ENCODE measurements at regions not wholly inside any gene's neighbourhood (a gene's known extent, or its start where the extent isn't known, plus 50 kb on each side); places are given as distances from the start of the nearest gene placed in this dataset.

DNA sequence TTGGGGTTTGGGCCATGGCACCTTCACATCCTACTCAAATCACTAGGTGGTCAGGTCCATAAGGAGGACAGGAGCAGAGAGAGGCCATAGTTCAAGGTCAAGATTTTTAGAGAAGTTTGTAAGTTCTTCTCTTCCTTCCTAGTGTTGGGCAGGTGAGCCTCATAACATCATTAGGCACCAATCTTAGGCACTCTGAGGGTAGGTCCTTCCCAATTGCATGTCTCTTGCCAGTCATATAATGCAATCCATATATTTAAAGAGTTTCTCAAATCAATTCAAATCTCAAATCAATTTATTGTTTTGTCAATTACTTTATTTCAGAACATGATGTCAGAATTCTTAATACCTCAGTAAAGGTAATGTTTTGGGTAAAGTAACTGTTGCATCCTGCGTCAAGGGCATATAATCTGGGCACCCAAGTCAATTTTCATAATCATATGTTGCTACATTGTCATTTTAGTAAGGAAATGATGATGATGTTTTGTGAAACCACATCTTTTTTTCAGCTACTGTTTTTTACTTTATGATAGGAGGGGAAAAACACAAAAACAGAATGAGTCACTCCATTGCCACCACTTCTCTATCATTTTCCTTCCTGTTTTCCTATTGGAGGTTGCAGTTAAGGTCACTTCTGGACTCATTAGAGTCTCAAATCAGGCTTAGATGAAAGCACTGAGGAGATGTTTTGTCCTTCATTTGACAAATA, 122.7 kb downstream of the UCHL5 start:
- Histone ChIP-seq H3K9me3 (ENCODE audit: control insufficient read depth, insufficient read depth, low read depth, low read length) (no peaks in the 10 kb centered on the region), H3K27ac (ENCODE audit: extremely low read depth, low read depth, low read length) (no peak overlapping the region), H3K36me3 (ENCODE audit: control insufficient read depth in 2 of 2, insufficient read depth in 1 of 2, low read length in 2 of 2) (no peaks in the 10 kb centered on the region), H3K4me1 (ENCODE audit: control insufficient read depth, insufficient read depth, low read length) (peaks cover 8% of the 10 kb centered on the region; the same call in 1 of the 2 replicates), H3K4me3 (ENCODE audit: low read depth, low read length) (no peak overlapping the region)
- TF ChIP-seq ZNF239 (tag by site-specific recombination; IDR thresholded peaks at IDR 0.05) (no peak), ZNF473 (tag by site-specific recombination; IDR thresholded peaks at IDR 0.05) (no peak), ZNF529 (tag by site-specific recombination; IDR thresholded peaks at IDR 0.05; ENCODE audit: insufficient replicate concordance) (no peak), ZNF596 (tag by site-specific recombination; IDR thresholded peaks at IDR 0.05) (no peak), ZNF707 (tag by site-specific recombination; IDR thresholded peaks at IDR 0.05) (no peak), SALL2 (tag by site-specific recombination; IDR thresholded peaks at IDR 0.05; ENCODE audit: borderline replicate concordance) (no peak), ZNF16 (tag by site-specific recombination; IDR thresholded peaks at IDR 0.05; ENCODE audit: low read depth) (no peak), ZEB2 (tag by site-specific recombination; IDR thresholded peaks at IDR 0.05) (no peak), MZF1 (tag by site-specific recombination; IDR thresholded peaks at IDR 0.05; ENCODE audit: borderline replicate concordance) (no peak), ZNF792 (tag by site-specific recombination; IDR thresholded peaks at IDR 0.05) (no peak), ZNF292 (tag by site-specific recombination; IDR thresholded peaks at IDR 0.05; ENCODE audit: borderline replicate concordance, low read depth) (no peak), ZNF248 (tag by site-specific recombination; IDR thresholded peaks at IDR 0.05) (no peak)
- TF ChIP-seq, protein P1, sequence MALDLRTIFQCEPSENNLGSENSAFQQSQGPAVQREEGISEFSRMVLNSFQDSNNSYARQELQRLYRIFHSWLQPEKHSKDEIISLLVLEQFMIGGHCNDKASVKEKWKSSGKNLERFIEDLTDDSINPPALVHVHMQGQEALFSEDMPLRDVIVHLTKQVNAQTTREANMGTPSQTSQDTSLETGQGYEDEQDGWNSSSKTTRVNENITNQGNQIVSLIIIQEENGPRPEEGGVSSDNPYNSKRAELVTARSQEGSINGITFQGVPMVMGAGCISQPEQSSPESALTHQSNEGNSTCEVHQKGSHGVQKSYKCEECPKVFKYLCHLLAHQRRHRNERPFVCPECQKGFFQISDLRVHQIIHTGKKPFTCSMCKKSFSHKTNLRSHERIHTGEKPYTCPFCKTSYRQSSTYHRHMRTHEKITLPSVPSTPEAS (tag by site-specific recombination; IDR thresholded peaks at IDR 0.05): no peak
- CTCF ChIA-PET: no interaction called here
- POLR2A ChIA-PET: no interaction called here

DNA sequence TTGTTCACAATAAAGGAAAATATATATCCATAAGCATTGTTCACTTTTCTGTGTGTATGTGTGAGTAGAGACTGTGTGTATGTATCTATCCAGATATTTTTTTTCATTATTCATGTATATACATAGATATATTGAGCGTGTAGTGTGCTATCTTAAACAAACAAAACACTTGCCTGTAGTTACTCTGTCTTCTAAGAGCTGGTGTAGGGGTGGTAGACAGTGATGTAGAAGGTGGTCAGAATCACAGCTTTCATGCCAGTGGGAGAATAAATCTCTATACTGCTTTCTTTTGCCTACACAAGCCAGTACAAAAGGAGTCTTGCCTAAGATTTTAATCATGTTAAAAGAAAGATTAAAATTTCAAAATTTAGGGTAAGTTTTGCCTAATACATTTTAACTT, 122.0 kb downstream of the UCHL5 start:
- H3K27ac ChIP-seq (ENCODE audit: extremely low read depth, low read depth, low read length): no peak overlapping the region
- H3K9me3 ChIP-seq (ENCODE audit: control insufficient read depth, insufficient read depth, low read depth, low read length): no peaks in the 10 kb centered on the region
- H3K36me3 ChIP-seq (ENCODE audit: control insufficient read depth in 2 of 2, insufficient read depth in 1 of 2, low read length in 2 of 2): no peaks in the 10 kb centered on the region
- H3K4me1 ChIP-seq (ENCODE audit: control insufficient read depth, insufficient read depth, low read length): peaks cover 8% of the 10 kb centered on the region; the same call in 1 of the 2 replicates
- ChIA-PET CTCF (interaction anchor here (0.6 kb wide), 1 partner anchor 132 kb away, joined by 3 read pairs; no protein-coding TSS in a partner anchor), POLR2A (no interaction called here)
- H3K4me3 ChIP-seq (ENCODE audit: low read depth, low read length): no peak overlapping the region
- no peak for TF ChIP-seq ZBTB1 (tag by site-specific recombination; IDR thresholded peaks at IDR 0.05)
- TF ChIP-seq, protein P2, sequence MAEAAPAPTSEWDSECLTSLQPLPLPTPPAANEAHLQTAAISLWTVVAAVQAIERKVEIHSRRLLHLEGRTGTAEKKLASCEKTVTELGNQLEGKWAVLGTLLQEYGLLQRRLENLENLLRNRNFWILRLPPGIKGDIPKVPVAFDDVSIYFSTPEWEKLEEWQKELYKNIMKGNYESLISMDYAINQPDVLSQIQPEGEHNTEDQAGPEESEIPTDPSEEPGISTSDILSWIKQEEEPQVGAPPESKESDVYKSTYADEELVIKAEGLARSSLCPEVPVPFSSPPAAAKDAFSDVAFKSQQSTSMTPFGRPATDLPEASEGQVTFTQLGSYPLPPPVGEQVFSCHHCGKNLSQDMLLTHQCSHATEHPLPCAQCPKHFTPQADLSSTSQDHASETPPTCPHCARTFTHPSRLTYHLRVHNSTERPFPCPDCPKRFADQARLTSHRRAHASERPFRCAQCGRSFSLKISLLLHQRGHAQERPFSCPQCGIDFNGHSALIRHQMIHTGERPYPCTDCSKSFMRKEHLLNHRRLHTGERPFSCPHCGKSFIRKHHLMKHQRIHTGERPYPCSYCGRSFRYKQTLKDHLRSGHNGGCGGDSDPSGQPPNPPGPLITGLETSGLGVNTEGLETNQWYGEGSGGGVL (tag by site-specific recombination; IDR thresholded peaks at IDR 0.05): no peak
- TF ChIP-seq, protein P3, sequence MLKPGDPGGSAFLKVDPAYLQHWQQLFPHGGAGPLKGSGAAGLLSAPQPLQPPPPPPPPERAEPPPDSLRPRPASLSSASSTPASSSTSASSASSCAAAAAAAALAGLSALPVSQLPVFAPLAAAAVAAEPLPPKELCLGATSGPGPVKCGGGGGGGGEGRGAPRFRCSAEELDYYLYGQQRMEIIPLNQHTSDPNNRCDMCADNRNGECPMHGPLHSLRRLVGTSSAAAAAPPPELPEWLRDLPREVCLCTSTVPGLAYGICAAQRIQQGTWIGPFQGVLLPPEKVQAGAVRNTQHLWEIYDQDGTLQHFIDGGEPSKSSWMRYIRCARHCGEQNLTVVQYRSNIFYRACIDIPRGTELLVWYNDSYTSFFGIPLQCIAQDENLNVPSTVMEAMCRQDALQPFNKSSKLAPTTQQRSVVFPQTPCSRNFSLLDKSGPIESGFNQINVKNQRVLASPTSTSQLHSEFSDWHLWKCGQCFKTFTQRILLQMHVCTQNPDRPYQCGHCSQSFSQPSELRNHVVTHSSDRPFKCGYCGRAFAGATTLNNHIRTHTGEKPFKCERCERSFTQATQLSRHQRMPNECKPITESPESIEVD (tag by site-specific recombination; IDR thresholded peaks at IDR 0.05): no peak
- no peak for TF ChIP-seq KLF1 (tag by site-specific recombination; IDR thresholded peaks at IDR 0.05)
- TF ChIP-seq, protein P4, sequence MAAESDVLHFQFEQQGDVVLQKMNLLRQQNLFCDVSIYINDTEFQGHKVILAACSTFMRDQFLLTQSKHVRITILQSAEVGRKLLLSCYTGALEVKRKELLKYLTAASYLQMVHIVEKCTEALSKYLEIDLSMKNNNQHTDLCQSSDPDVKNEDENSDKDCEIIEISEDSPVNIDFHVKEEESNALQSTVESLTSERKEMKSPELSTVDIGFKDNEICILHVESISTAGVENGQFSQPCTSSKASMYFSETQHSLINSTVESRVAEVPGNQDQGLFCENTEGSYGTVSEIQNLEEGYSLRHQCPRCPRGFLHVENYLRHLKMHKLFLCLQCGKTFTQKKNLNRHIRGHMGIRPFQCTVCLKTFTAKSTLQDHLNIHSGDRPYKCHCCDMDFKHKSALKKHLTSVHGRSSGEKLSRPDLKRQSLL (tag by site-specific recombination; IDR thresholded peaks at IDR 0.05): no peak
- TF ChIP-seq ZNF660 (tag by site-specific recombination; IDR thresholded peaks at IDR 0.05): no peak
- no peak for TF ChIP-seq WT1 (tag by site-specific recombination; IDR thresholded peaks at IDR 0.05)
- TF ChIP-seq ZNF544 (tag by site-specific recombination; IDR thresholded peaks at IDR 0.05): no peak
- TF ChIP-seq TCF7L2 (IDR thresholded peaks at IDR 0.05; ENCODE audit: borderline replicate concordance, low read depth, low read length): no peak
- no peak for TF ChIP-seq ZNF114 (tag by site-specific recombination; IDR thresholded peaks at IDR 0.05)
- TF ChIP-seq, protein P5, sequence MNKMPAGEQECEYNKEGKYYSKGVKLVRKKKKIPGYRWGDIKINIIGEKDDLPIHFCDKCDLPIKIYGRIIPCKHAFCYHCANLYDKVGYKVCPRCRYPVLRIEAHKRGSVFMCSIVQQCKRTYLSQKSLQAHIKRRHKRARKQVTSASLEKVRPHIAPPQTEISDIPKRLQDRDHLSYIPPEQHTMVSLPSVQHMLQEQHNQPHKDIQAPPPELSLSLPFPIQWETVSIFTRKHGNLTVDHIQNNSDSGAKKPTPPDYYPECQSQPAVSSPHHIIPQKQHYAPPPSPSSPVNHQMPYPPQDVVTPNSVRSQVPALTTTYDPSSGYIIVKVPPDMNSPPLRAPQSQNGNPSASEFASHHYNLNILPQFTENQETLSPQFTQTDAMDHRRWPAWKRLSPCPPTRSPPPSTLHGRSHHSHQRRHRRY (tag by site-specific recombination; IDR thresholded peaks at IDR 0.05): no peak
- no peak for TF ChIP-seq ZNF837 (tag by site-specific recombination; IDR thresholded peaks at IDR 0.05)

Data from HEK293 (cell line).